ENCODE measurements at regions not wholly inside any gene's neighbourhood (a gene's known extent, or its start where the extent isn't known, plus 50 kb on each side); places are given as distances from the start of the nearest gene placed in this dataset.

- no peaks in the 10 kb centered on the region for H3K27me3 Mint-ChIP-seq (ENCODE audit: unreplicated experiment)
- no peak overlapping the region for H3K4me3 Mint-ChIP-seq (ENCODE audit: unreplicated experiment)
- H3K27ac Mint-ChIP-seq (ENCODE audit: unreplicated experiment), result no peak overlapping the region
- H3K4me1 Mint-ChIP-seq (ENCODE audit: unreplicated experiment), result no peaks in the 10 kb centered on the region
- DNase-seq (ENCODE audit: low spot score), result no peak
- no peaks in the 10 kb centered on the region for H3K9me3 Mint-ChIP-seq (ENCODE audit: unreplicated experiment)
- no peaks in the 10 kb centered on the region for H3K36me3 Mint-ChIP-seq (ENCODE audit: low read depth, unreplicated experiment)
- no peak for TF ChIP-seq CTCF (IDR thresholded peaks at IDR 0.05; ENCODE audit: unreplicated experiment)
Observed at GRCh38 chr10:10271639-10272192, 746.0 kb upstream of the CELF2 start.

DNA sequence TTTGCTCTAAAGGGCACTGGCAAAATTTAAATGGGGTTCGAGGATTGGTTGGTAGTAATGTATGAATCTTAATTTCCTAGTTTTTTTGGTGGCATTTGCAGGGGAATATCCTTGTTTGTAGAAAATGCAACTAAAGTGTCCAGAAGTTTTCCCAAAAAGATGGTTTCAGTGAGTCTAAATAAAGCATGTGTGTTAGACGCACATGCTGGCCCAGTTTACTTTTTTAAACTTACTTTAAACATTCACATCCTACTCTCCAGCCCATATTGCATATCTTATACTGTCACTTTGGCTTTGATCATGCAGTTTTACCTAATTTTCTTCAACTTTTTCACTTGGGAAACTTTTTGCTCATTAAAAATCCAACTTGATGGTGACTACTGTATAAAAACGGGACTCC lies 744.0 kb upstream of the CELF2 start:
- no peaks in the 10 kb centered on the region for H3K9me3 Mint-ChIP-seq (ENCODE audit: unreplicated experiment)
- no peak for DNase-seq (ENCODE audit: low spot score)
- no peak for TF ChIP-seq CTCF (IDR thresholded peaks at IDR 0.05; ENCODE audit: unreplicated experiment)
- H3K4me1 Mint-ChIP-seq (ENCODE audit: unreplicated experiment), result no peaks in the 10 kb centered on the region
- no peaks in the 10 kb centered on the region for H3K27me3 Mint-ChIP-seq (ENCODE audit: unreplicated experiment)
- H3K27ac Mint-ChIP-seq (ENCODE audit: unreplicated experiment), result no peak overlapping the region
- no peak overlapping the region for H3K4me3 Mint-ChIP-seq (ENCODE audit: unreplicated experiment)
- no peaks in the 10 kb centered on the region for H3K36me3 Mint-ChIP-seq (ENCODE audit: low read depth, unreplicated experiment)

GRCh38 chr10:10279906-10280305 lies 737.8 kb upstream of the CELF2 start:
- TF ChIP-seq CTCF (IDR thresholded peaks at IDR 0.05; ENCODE audit: unreplicated experiment), result no peak
- Mint-ChIP-seq H3K9me3 (ENCODE audit: unreplicated experiment) (no peaks in the 10 kb centered on the region), H3K4me1 (ENCODE audit: unreplicated experiment) (no peaks in the 10 kb centered on the region), H3K27ac (ENCODE audit: unreplicated experiment) (no peak overlapping the region), H3K4me3 (ENCODE audit: unreplicated experiment) (no peak overlapping the region), H3K36me3 (ENCODE audit: low read depth, unreplicated experiment) (no peaks in the 10 kb centered on the region), H3K27me3 (ENCODE audit: unreplicated experiment) (no peaks in the 10 kb centered on the region)
- no peak for DNase-seq (ENCODE audit: low spot score)

DNA sequence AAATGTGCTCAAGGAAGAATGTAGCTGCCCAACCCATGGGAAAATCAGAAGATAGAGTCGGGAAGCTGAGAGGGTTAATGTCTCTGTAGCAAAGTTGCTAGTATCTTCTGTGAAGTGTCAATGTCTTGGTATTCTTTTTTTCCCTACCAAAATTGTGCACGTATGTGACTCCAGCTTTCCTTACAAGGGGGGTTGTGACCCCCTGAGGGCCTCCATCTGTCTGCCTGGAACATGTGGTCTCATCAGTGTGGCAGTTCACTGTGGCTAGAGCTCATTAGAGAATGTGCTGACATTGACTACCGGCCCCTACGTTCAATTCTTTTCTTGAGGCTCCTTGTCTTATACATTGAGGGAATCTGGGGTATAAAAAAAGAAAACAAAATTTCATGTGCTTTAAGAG lies 725.2 kb upstream of the CELF2 start:
- Mint-ChIP-seq H3K27me3 (ENCODE audit: unreplicated experiment) (no peaks in the 10 kb centered on the region), H3K9me3 (ENCODE audit: unreplicated experiment) (no peaks in the 10 kb centered on the region), H3K36me3 (ENCODE audit: low read depth, unreplicated experiment) (no peaks in the 10 kb centered on the region), H3K27ac (ENCODE audit: unreplicated experiment) (peak overlapping the region; percentile 31), H3K4me1 (ENCODE audit: unreplicated experiment) (peaks cover 20% of the 10 kb centered on the region), H3K4me3 (ENCODE audit: unreplicated experiment) (no peak overlapping the region)
- no peak for DNase-seq (ENCODE audit: low spot score)
- no peak for TF ChIP-seq CTCF (IDR thresholded peaks at IDR 0.05; ENCODE audit: unreplicated experiment)

- no peaks in the 10 kb centered on the region for H3K9me3 Mint-ChIP-seq (ENCODE audit: unreplicated experiment)
- DNase-seq (ENCODE audit: low spot score), result no peak
- no peak overlapping the region for H3K4me3 Mint-ChIP-seq (ENCODE audit: unreplicated experiment)
- no peak for TF ChIP-seq CTCF (IDR thresholded peaks at IDR 0.05; ENCODE audit: unreplicated experiment)
- peaks cover 20% of the 10 kb centered on the region for H3K4me1 Mint-ChIP-seq (ENCODE audit: unreplicated experiment)
- peak overlapping the region; percentile 31 for H3K27ac Mint-ChIP-seq (ENCODE audit: unreplicated experiment)
- no peaks in the 10 kb centered on the region for H3K36me3 Mint-ChIP-seq (ENCODE audit: low read depth, unreplicated experiment)
- no peaks in the 10 kb centered on the region for H3K27me3 Mint-ChIP-seq (ENCODE audit: unreplicated experiment)
Observed at GRCh38 chr10:10293041-10293440, 724.6 kb upstream of the CELF2 start.
